HEK293T (cell line): ENCODE measurements at regions not wholly inside any gene's neighbourhood (a gene's known extent, or its start where the extent isn't known, plus 50 kb on each side); places are given as distances from the start of the nearest gene placed in this dataset.

Experiments used
- BHLHE40 ChIP-seq: fragments of 450-650 bp; IDR thresholded peaks from 2 replicates; pipeline ENCODE4 v1.6.1; 2016; ENCODE audit warnings: mild to moderate bottlenecking, moderate library complexity, borderline replicate concordance
- CTBP1 ChIP-seq: fragments of 450-650 bp; IDR thresholded peaks from 2 replicates; pipeline ENCODE4 v1.6.1; 2016; ENCODE audit warnings: borderline replicate concordance
- FOXA1 ChIP-seq: fragments of 450-650 bp; IDR thresholded peaks from 2 replicates; pipeline ENCODE4 v1.6.1; 2016; ENCODE audit warnings: mild to moderate bottlenecking
- FOXK2 ChIP-seq: fragments of 450-650 bp; IDR thresholded peaks from 2 replicates; pipeline ENCODE4 v1.6.1; 2016; ENCODE audit warnings: mild to moderate bottlenecking
- FOXM1 ChIP-seq: fragments of 450-650 bp; IDR thresholded peaks from 2 replicates; pipeline ENCODE4 v1.6.1; 2017; ENCODE audit warnings: mild to moderate bottlenecking, borderline replicate concordance
- HDGF ChIP-seq: fragments of 450-650 bp; IDR thresholded peaks from 2 replicates; pipeline ENCODE4 v1.6.1; 2017; ENCODE audit warnings: antibody characterized with exemption, borderline replicate concordance
- L3MBTL2 ChIP-seq: fragments of 450-650 bp; conservative IDR thresholded peaks from 2 replicates; pipeline ENCODE4 v1.6.1; 2016; ENCODE audit warnings: mild to moderate bottlenecking
- NFRKB ChIP-seq: fragments of 450-650 bp; IDR thresholded peaks from 2 replicates; pipeline ENCODE4 v1.6.1; 2016; ENCODE audit warnings: mild to moderate bottlenecking, moderate library complexity
- SP1 ChIP-seq: fragments of 450-650 bp; IDR thresholded peaks from 2 replicates; pipeline ENCODE4 v1.6.1; 2017
- SUZ12 ChIP-seq: fragments of 450-650 bp; IDR thresholded peaks from 2 replicates; pipeline ENCODE4 v1.6.1; 2016; ENCODE audit warnings: mild to moderate bottlenecking
- TARDBP ChIP-seq: fragments of 450-650 bp; IDR thresholded peaks from 2 replicates; pipeline ENCODE4 v1.6.1; 2016
- ZNF384 ChIP-seq: fragments of 450-650 bp; IDR thresholded peaks from 2 replicates; pipeline ENCODE4 v1.6.1; 2016

DNA sequence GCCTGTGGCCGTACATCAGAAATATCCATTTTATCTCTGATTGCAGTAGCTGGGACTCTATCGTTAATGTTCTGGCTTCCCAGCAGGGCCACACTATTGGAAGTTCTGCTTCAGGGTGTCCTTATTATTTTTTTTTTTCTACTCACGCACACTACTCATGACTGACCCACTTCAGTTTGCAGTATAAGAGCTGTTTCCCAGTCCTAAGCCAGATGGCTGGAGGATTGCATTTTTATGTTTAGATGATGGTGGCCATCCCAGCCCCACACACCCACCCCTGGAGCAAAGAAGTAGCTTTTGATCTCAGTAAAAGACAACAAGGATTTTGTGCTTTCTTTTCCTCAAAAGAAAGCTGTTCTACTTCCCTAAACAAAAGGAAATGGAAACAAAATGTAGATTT lies 557.0 kb upstream of the GALNTL6 start:
- TF ChIP-seq SP1: no peak
- TF ChIP-seq L3MBTL2: no peak
- no peak for TF ChIP-seq TARDBP
- no peak for TF ChIP-seq FOXA1
- no peak for TF ChIP-seq FOXM1
- TF ChIP-seq SUZ12: no peak
- TF ChIP-seq FOXK2: no peak
- TF ChIP-seq BHLHE40: no peak
- no peak for TF ChIP-seq ZNF384
- TF ChIP-seq HDGF: no peak
- TF ChIP-seq CTBP1: no peak
- TF ChIP-seq NFRKB: no peak
